ENCODE measurements at regions not wholly inside any gene's neighbourhood (a gene's known extent, or its start where the extent isn't known, plus 50 kb on each side); places are given as distances from the start of the nearest gene placed in this dataset.

DNA sequence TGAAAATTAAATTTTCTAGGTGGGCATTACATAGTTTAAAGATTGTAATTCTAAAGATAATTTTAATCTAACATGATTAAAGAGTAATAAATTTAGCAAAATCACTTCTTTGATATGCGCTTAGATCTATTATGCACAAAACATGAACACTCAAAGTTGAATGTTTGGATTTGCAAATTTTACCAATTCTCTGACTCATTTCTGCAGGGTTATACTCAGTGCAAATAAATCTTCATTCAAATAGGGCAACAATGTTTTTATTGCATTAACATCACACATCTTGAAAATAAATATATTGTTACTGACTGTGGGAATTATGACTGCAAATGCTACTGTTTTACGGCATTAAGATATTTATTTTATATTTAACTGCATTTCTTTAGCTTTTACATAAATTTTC is 110.7 kb downstream of the OGFRL1 start:
- TF ChIP-seq, protein P1, sequence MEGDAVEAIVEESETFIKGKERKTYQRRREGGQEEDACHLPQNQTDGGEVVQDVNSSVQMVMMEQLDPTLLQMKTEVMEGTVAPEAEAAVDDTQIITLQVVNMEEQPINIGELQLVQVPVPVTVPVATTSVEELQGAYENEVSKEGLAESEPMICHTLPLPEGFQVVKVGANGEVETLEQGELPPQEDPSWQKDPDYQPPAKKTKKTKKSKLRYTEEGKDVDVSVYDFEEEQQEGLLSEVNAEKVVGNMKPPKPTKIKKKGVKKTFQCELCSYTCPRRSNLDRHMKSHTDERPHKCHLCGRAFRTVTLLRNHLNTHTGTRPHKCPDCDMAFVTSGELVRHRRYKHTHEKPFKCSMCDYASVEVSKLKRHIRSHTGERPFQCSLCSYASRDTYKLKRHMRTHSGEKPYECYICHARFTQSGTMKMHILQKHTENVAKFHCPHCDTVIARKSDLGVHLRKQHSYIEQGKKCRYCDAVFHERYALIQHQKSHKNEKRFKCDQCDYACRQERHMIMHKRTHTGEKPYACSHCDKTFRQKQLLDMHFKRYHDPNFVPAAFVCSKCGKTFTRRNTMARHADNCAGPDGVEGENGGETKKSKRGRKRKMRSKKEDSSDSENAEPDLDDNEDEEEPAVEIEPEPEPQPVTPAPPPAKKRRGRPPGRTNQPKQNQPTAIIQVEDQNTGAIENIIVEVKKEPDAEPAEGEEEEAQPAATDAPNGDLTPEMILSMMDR (IDR thresholded peaks at IDR 0.05; ENCODE audit: low read depth, low read length), result no peak
- no peak for TF ChIP-seq EZH2phosphoT487 (IDR thresholded peaks at IDR 0.05; ENCODE audit: low read depth)
